ENCODE measurements at regions not wholly inside any gene's neighbourhood (a gene's known extent, or its start where the extent isn't known, plus 50 kb on each side); places are given as distances from the start of the nearest gene placed in this dataset.

GRCh38 chr13:73773168-73773549 lies 361.0 kb downstream of the KLF12 start:
- TF ChIP-seq, protein P1, sequence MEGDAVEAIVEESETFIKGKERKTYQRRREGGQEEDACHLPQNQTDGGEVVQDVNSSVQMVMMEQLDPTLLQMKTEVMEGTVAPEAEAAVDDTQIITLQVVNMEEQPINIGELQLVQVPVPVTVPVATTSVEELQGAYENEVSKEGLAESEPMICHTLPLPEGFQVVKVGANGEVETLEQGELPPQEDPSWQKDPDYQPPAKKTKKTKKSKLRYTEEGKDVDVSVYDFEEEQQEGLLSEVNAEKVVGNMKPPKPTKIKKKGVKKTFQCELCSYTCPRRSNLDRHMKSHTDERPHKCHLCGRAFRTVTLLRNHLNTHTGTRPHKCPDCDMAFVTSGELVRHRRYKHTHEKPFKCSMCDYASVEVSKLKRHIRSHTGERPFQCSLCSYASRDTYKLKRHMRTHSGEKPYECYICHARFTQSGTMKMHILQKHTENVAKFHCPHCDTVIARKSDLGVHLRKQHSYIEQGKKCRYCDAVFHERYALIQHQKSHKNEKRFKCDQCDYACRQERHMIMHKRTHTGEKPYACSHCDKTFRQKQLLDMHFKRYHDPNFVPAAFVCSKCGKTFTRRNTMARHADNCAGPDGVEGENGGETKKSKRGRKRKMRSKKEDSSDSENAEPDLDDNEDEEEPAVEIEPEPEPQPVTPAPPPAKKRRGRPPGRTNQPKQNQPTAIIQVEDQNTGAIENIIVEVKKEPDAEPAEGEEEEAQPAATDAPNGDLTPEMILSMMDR (conservative IDR thresholded peaks at IDR 0.05; ENCODE audit: low read depth, low read length): no peak
- TF ChIP-seq EZH2 (IDR thresholded peaks at IDR 0.05; ENCODE audit: low read length, unreplicated experiment) (no peak), EZH2phosphoT487 (IDR thresholded peaks at IDR 0.05; ENCODE audit: borderline replicate concordance, low read length) (no peak)

Measured in PC-3 (cell line).